ENCODE measurements at regions not wholly inside any gene's neighbourhood (a gene's known extent, or its start where the extent isn't known, plus 50 kb on each side); places are given as distances from the start of the nearest gene placed in this dataset.

- TF ChIP-seq REST (IDR thresholded peaks at IDR 0.05; ENCODE audit: low read depth) (no peak), RAD21 (IDR thresholded peaks at IDR 0.05; ENCODE audit: low read depth) (no peak), CEBPB (IDR thresholded peaks at IDR 0.05) (no peak), MAX (IDR thresholded peaks at IDR 0.05) (no peak), TCF12 (IDR thresholded peaks at IDR 0.05; ENCODE audit: low read depth) (no peak), TEAD4 (IDR thresholded peaks at IDR 0.05) (no peak)
Observed at GRCh38 chr17:79137015-79137788, 62.6 kb downstream of the ENGASE start.
